ENCODE measurements at regions not wholly inside any gene's neighbourhood (a gene's known extent, or its start where the extent isn't known, plus 50 kb on each side); places are given as distances from the start of the nearest gene placed in this dataset.
"Not testable (repeated sequence)": the region's sequence is repeated elsewhere in the genome, so short reads cannot be mapped to it uniquely, and the experiment has no call there.

DNA sequence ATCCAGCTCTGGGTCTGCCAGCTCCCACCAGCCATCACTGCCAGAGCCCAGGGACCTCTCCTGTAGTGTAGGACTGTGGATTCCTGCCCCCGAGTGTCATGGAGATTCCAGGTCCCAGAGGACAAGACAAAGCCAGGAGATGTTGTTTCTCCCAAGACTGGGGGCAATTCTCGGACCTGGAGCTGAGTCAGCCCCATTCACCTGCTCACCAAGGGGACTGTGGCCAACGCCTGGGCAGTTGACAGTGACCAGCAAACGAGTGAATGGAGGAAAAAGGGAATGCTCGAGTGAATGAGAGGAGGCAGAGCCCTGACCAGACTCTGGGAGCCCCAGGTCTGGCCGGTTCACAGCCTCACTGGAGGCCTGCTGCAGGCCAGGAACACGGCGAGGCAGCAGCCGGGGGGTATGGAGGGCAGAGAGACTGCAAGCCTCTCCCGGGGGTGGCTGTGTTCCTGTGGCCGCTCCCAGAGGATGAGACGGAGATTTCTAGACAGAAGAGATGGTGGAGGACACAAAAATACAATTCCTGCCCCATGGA is 61.3 kb upstream of the PRR5 start:
- no peaks in the 10 kb centered on the region for H3K36me3 ChIP-seq (ENCODE audit: insufficient read depth, low read length)
- H3K4me3 ChIP-seq (ENCODE audit: low read depth, low read length): no peak overlapping the region
- no peaks in the 10 kb centered on the region for H3K27me3 ChIP-seq (ENCODE audit: insufficient read depth, low read length)
- no peak overlapping the region for H2AFZ ChIP-seq (ENCODE audit: low read length, unreplicated experiment)
- H3K79me2 ChIP-seq (ENCODE audit: control insufficient read depth, insufficient read depth, low read length, unreplicated experiment): no peaks in the 10 kb centered on the region
- H3K27ac ChIP-seq (ENCODE audit: low read depth, low read length): no peak overlapping the region
- H3K4me1 ChIP-seq (ENCODE audit: control insufficient read depth, insufficient read depth, low read length, unreplicated experiment): peaks cover 5% of the 10 kb centered on the region

DNA sequence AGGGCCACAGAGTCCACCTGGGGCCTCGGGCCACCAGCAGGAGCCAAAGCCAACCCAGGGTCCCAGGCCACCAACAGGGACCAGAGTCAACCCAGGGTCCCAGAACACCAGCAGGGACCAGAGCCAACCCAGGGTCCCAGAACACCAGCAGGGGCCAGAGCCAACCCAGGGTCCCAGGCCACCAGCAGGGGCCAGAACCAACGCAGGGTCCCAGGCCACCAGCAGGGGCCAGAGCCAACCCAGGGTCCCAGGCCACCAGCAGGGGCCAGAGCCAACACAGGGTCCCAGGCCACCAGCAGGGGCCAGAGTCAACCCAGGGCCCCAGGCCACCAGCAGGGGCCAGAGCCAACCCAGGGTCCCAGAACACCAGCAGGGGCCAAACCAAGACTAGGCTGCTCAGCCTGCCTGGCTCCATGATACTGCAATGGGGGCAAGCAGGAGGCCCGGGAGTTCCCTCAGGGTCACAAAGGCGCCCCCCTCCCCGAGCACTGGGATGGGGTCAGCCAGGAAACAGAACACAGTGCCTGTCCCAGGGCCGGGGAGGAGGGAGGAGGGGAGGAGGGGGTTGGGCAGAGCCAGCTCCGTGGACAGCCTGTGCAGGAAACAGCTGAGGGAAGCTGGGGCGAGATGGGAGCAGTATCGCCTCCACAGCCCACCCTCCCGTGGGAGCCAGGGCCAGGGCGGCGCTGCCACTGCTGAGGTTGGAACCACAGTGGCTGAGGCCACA is 62.0 kb upstream of the PRR5 start:
- H3K27me3 ChIP-seq (ENCODE audit: insufficient read depth, low read length): no peaks in the 10 kb centered on the region
- no peaks in the 10 kb centered on the region for H3K79me2 ChIP-seq (ENCODE audit: control insufficient read depth, insufficient read depth, low read length, unreplicated experiment)
- no peak overlapping the region for H3K4me3 ChIP-seq (ENCODE audit: low read depth, low read length)
- no peak overlapping the region for H3K27ac ChIP-seq (ENCODE audit: low read depth, low read length)
- peaks cover 5% of the 10 kb centered on the region for H3K4me1 ChIP-seq (ENCODE audit: control insufficient read depth, insufficient read depth, low read length, unreplicated experiment)
- H3K36me3 ChIP-seq (ENCODE audit: insufficient read depth, low read length): no peaks in the 10 kb centered on the region
- H2AFZ ChIP-seq (ENCODE audit: low read length, unreplicated experiment): no peak overlapping the region

DNA sequence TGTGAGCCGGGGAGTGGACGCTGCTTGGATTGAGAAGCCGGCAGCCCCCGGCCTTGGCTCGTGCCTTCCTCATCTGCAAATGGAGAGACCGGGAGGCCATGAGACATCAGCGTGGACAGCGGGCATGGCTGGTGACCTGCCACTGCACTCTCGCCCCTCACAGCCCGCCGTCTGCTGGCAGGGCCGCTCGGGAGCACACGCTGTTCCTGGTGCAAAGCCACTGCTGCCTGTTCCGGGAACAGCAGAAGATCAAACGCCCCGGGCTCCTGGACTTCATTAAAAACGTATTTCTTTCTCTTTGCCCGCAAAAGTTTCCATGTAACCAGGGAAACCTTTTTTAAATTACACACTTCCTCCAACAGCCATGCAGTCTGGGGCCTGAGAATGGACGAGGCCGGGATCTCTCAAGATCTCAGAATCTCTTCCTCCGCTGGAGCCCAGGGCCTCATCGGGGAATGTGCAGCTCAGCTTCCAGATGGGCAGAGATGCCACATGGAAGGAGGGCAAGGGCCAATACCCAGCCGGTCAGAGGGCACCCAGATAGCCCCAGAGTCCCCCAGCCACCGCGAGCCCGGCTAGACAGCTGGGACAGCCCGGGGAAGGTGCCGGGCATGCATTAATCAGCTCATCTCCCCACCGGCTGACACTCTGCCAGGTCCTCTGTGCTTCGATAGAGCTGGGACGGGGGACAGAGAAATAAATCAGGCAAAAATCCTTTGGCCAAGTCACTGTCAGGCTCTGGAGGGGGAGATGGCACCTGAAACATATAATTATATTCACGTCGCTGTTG is 62.8 kb upstream of the PRR5 start:
- peaks cover 5% of the 10 kb centered on the region for H3K4me1 ChIP-seq (ENCODE audit: control insufficient read depth, insufficient read depth, low read length, unreplicated experiment)
- H3K4me3 ChIP-seq (ENCODE audit: low read depth, low read length): no peak overlapping the region
- no peak overlapping the region for H2AFZ ChIP-seq (ENCODE audit: low read length, unreplicated experiment)
- no peaks in the 10 kb centered on the region for H3K27me3 ChIP-seq (ENCODE audit: insufficient read depth, low read length)
- no peaks in the 10 kb centered on the region for H3K79me2 ChIP-seq (ENCODE audit: control insufficient read depth, insufficient read depth, low read length, unreplicated experiment)
- H3K36me3 ChIP-seq (ENCODE audit: insufficient read depth, low read length): no peaks in the 10 kb centered on the region
- no peak overlapping the region for H3K27ac ChIP-seq (ENCODE audit: low read depth, low read length)

DNA sequence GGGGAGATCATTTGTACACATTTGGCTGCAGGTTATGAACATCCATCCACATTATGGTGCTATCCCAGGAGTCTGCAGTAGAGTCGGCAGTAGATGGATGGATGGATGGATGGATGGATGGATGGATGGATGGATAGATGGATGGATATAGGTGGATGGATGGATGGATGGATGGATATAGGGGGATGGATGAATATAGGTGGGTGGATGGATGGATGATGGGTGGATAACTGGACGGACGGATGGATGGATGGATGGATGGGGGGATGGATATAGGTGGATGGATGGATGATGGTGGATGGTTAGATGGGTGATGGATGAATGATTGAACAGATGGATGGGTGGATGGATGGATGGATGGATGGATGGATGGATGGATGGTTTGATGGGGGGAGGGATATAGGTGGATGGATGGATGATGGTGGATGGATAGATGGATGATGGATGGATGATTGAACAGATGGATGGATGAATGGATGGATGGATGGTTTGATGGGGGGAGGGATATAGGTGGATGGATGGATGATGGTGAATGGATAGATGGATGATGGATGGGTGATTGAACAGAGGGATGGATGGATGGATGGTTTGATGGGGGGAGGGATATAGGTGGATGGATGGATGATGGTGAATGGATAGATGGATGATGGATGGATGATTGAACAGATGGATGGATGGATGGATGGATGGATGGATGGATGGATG is 65.3 kb upstream of the PRR5 start:
- H3K4me3 ChIP-seq (ENCODE audit: low read depth, low read length); H2AFZ ChIP-seq (ENCODE audit: low read length, unreplicated experiment); H3K36me3 ChIP-seq (ENCODE audit: insufficient read depth, low read length); H3K27me3 ChIP-seq (ENCODE audit: insufficient read depth, low read length); H3K79me2 ChIP-seq (ENCODE audit: control insufficient read depth, insufficient read depth, low read length, unreplicated experiment); H3K27ac ChIP-seq (ENCODE audit: low read depth, low read length); H3K4me1 ChIP-seq (ENCODE audit: control insufficient read depth, insufficient read depth, low read length, unreplicated experiment): not testable (repeated sequence)

DNA sequence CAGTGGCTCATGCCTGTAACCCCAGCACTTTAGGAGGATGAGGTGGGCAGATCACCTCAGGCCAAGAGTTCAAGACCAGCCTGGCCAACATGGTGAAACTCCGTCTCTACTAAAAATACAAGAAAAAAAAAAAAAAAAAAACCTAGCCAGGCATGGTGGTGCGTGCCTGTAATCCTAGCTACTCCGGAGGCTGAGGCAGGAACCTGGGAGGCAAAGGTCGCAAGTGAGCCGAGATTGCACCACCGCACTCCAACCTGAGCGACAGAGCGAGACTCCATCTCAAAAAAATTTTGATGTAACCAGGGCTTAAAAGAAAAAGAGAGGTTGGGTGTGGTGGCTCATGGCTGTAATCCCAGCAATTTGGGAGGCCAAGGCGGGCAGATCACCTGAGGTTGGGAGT is 66.4 kb upstream of the PRR5 start:
- H3K4me1 ChIP-seq (ENCODE audit: control insufficient read depth, insufficient read depth, low read length, unreplicated experiment); H3K79me2 ChIP-seq (ENCODE audit: control insufficient read depth, insufficient read depth, low read length, unreplicated experiment); H3K27ac ChIP-seq (ENCODE audit: low read depth, low read length); H3K36me3 ChIP-seq (ENCODE audit: insufficient read depth, low read length); H3K27me3 ChIP-seq (ENCODE audit: insufficient read depth, low read length); H3K4me3 ChIP-seq (ENCODE audit: low read depth, low read length); H2AFZ ChIP-seq (ENCODE audit: low read length, unreplicated experiment): not testable (repeated sequence)

DNA sequence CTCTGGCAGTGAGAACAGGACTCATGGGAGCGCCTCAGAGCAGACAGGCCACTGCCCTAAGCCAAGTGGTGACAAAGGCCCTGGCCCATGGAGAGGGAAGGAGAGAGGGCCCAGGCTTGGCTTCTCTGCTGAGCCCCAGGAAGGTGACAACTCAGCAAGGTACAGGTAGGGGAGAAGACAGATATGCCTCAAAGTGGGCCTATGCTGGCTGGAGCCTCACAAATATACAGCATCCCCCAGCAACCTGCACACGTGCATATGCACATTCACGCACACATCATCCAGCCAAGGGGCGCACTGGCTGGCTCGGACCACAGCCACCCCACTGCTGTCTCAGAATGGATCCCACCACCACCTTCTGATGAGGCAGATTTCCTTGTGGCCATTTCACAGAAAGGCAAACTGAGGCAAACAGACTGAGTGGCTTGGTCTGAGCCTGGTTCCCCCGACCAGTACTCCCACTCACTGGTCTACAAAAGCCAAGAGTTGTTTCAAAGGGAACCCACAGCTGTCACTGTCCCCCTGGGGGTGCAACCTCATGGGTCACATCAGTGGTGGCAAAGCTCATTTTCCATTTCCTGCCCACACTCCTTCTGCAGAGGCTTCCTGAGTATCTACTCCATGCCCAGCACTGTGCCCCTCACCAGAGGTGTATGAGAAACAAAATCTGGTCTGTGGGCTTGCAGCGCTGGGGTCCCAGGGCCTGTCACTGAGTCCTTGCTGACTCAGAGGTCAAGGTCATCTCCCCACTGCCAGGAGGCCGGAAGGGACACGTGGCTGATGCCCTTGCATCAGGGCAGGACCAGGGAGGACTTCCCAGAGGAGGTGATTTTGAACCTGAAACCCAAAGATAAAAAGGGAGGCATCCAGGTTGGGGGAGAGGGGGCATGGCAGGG is 67.3 kb upstream of the PRR5 start:
- H3K27me3 ChIP-seq (ENCODE audit: insufficient read depth, low read length): no peaks in the 10 kb centered on the region
- H3K4me1 ChIP-seq (ENCODE audit: control insufficient read depth, insufficient read depth, low read length, unreplicated experiment): peaks cover 5% of the 10 kb centered on the region
- H3K36me3 ChIP-seq (ENCODE audit: insufficient read depth, low read length): no peaks in the 10 kb centered on the region
- no peak overlapping the region for H3K4me3 ChIP-seq (ENCODE audit: low read depth, low read length)
- H2AFZ ChIP-seq (ENCODE audit: low read length, unreplicated experiment): no peak overlapping the region
- no peaks in the 10 kb centered on the region for H3K79me2 ChIP-seq (ENCODE audit: control insufficient read depth, insufficient read depth, low read length, unreplicated experiment)
- H3K27ac ChIP-seq (ENCODE audit: low read depth, low read length): no peak overlapping the region

DNA sequence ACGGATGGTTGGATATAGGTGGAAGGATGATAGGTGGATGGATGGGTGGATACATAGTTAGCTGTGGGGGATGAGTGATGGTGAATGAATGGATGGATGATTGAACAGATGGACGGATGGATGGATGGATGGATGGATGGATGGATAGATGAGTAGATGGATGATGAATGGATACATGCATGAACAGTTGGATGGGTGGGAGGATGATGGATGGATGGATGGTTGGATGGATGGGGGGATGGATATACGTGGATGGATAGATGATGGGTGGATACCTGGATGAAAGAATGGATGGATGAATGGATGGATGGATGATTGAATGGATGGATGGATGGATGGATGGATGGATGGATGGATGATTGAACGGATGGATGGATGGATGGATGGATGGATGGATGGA is 68.4 kb upstream of the PRR5 start:
- no peak overlapping the region for H3K27ac ChIP-seq (ENCODE audit: low read depth, low read length)
- no peaks in the 10 kb centered on the region for H3K27me3 ChIP-seq (ENCODE audit: insufficient read depth, low read length)
- no peaks in the 10 kb centered on the region for H3K36me3 ChIP-seq (ENCODE audit: insufficient read depth, low read length)
- H3K79me2 ChIP-seq (ENCODE audit: control insufficient read depth, insufficient read depth, low read length, unreplicated experiment): no peaks in the 10 kb centered on the region
- H3K4me3 ChIP-seq (ENCODE audit: low read depth, low read length): no peak overlapping the region
- H2AFZ ChIP-seq (ENCODE audit: low read length, unreplicated experiment): no peak overlapping the region
- peaks cover 3% of the 10 kb centered on the region for H3K4me1 ChIP-seq (ENCODE audit: control insufficient read depth, insufficient read depth, low read length, unreplicated experiment)

DNA sequence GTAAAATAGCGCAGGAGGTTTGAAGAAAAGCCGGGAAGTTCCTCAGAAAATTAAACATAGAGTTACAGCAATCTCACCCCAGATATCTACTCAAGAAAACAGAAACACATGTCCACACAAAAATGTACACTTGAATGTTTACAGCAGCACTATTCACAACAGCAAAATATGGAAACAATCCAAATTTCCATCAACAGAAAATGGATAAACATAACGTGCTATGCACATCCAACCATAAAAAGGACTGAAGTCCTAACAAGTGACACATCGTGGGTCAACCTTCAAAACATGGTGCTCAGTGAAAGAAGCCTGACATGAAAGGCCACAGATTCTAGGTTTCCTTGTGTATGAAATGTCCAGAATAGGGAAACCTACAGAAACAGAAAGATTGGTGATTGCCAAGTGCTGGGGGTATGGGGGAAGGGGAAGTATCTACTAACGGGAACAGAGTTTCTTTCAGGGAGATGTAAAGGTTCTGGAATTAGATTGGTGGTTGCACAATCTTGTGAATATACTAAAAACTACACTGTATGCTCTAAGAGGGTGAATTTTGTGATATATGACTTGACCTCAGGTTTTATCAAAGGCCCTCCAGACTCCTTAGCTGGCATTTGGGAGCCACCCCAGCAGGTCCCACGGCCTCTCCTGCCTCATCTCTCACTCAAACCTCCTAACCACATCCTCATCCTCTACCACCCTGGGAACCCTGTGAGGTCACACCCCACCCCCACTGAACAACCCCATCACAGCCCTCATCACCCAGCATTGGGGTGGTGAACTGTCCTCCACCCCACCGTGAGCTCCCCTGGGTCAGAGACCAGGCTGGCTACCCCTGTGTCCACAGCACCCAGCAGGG is 69.2 kb upstream of the PRR5 start:
- no peaks in the 10 kb centered on the region for H3K36me3 ChIP-seq (ENCODE audit: insufficient read depth, low read length)
- no peak overlapping the region for H3K4me3 ChIP-seq (ENCODE audit: low read depth, low read length)
- H3K4me1 ChIP-seq (ENCODE audit: control insufficient read depth, insufficient read depth, low read length, unreplicated experiment): no peaks in the 10 kb centered on the region
- no peak overlapping the region for H2AFZ ChIP-seq (ENCODE audit: low read length, unreplicated experiment)
- no peak overlapping the region for H3K27ac ChIP-seq (ENCODE audit: low read depth, low read length)
- no peaks in the 10 kb centered on the region for H3K79me2 ChIP-seq (ENCODE audit: control insufficient read depth, insufficient read depth, low read length, unreplicated experiment)
- H3K27me3 ChIP-seq (ENCODE audit: insufficient read depth, low read length): no peaks in the 10 kb centered on the region

DNA sequence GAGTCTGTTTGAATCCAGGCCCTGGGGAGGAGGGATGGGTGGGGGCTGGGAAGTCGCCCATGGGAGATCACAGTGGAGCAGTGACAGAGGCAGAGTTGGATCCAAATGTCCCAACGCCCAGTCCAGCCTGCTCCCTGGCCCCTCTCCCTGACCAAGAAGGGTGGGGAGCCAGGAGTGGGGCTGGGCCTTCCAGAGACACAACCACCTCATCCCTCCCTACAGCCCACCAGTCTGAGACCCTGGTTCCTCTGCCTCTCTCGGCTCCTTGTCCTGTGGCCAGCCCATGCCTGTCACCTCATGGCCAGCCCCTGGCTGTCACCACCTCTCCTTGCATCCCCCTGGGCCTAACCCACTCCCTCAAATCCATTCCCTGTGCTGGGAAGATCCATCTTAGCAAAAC is 71.2 kb upstream of the PRR5 start:
- Histone ChIP-seq H3K27me3 (ENCODE audit: insufficient read depth, low read length) (no peaks in the 10 kb centered on the region), H3K36me3 (ENCODE audit: insufficient read depth, low read length) (no peaks in the 10 kb centered on the region), H3K4me3 (ENCODE audit: low read depth, low read length) (no peak overlapping the region), H3K4me1 (ENCODE audit: control insufficient read depth, insufficient read depth, low read length, unreplicated experiment) (no peaks in the 10 kb centered on the region), H3K79me2 (ENCODE audit: control insufficient read depth, insufficient read depth, low read length, unreplicated experiment) (no peaks in the 10 kb centered on the region), H3K27ac (ENCODE audit: low read depth, low read length) (no peak overlapping the region), H2AFZ (ENCODE audit: low read length, unreplicated experiment) (no peak overlapping the region)
